DND-41 (cell line): ENCODE measurements at regions not wholly inside any gene's neighbourhood (a gene's known extent, or its start where the extent isn't known, plus 50 kb on each side); places are given as distances from the start of the nearest gene placed in this dataset.

ENCODE experiments used
- EZH2 ChIP-seq: IDR thresholded peaks from 3 replicates; pipeline ENCODE4 v1.6.1; 2012; ENCODE audit warnings: borderline replicate concordance, low read depth, mild to moderate bottlenecking, moderate library complexity, low read length, inconsistent platforms; ENCODE audit not compliant: severe bottlenecking
- TF ChIP-seq, protein P1 (sequence below): IDR thresholded peaks from 2 replicates; pipeline ENCODE4 v1.5.1; 2012; ENCODE audit warnings: borderline replicate concordance, low read length, moderate library complexity, mild to moderate bottlenecking; ENCODE audit not compliant: poor library complexity, severe bottlenecking; ENCODE audit errors: extremely low read depth

DNA sequence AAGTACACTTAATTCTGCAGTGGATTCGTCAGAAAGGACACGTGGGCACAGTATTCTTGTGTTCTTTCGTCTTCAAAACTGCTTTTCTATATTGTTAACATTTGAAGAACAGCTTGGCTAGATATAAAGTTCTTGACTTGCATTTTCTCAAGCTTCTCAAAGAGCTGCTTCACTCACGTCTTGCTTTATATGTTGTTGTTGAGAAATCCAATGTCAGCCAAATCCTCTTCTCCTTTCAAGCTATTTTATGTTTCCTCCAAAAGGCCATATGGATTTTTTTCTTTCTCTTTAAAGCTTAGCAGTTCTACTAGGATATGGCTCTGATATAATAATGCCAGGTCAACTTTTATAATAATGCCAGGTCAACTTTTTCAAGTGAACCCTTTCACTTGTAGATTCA is 65.5 kb upstream of the CYP1B1 start:
- TF ChIP-seq, protein P1, sequence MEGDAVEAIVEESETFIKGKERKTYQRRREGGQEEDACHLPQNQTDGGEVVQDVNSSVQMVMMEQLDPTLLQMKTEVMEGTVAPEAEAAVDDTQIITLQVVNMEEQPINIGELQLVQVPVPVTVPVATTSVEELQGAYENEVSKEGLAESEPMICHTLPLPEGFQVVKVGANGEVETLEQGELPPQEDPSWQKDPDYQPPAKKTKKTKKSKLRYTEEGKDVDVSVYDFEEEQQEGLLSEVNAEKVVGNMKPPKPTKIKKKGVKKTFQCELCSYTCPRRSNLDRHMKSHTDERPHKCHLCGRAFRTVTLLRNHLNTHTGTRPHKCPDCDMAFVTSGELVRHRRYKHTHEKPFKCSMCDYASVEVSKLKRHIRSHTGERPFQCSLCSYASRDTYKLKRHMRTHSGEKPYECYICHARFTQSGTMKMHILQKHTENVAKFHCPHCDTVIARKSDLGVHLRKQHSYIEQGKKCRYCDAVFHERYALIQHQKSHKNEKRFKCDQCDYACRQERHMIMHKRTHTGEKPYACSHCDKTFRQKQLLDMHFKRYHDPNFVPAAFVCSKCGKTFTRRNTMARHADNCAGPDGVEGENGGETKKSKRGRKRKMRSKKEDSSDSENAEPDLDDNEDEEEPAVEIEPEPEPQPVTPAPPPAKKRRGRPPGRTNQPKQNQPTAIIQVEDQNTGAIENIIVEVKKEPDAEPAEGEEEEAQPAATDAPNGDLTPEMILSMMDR = no peak
- TF ChIP-seq EZH2 = no peak
